Heart left ventricle (tissue), 16 donors: ENCODE measurements at regions not wholly inside any gene's neighbourhood (a gene's known extent, or its start where the extent isn't known, plus 50 kb on each side); places are given as distances from the start of the nearest gene placed in this dataset.

Experiments
- ATAC-seq, 4 donors: fragments of 200-7000 bp; cut with Tn5 transposase; one replicate each; pipeline ENCODE4 v1.9.1; 2020 to 2022; ENCODE audit warnings: moderate library complexity in 4 of 4, mild to moderate bottlenecking in 3 of 4, moderate number of reproducible peaks in 1 of 4
- DNase-seq, 5 donors: peaks; one replicate each; pipeline ENCODE4 v3.0.0-alpha.2; 2020
- H3K27ac ChIP-seq, 12 donors: fragments of 200-600 bp; sonication (generic) in 4 of 12; one replicate each; pipeline versions ENCODE4 v1.5.0 to v1.8.0; 2016 to 2022; ENCODE audit warnings: mild to moderate bottlenecking in 2 of 12
- H3K27me3 ChIP-seq, 9 donors: fragments of 200-600 bp; sonication (generic) in 2 of 9; one replicate each; pipeline versions ENCODE4 v1.5.1 to v1.8.0; 2016 to 2022; ENCODE audit warnings: mild to moderate bottlenecking in 3 of 9
- H3K36me3 ChIP-seq, 9 donors: fragments of 200-600 bp; sonication (generic) in 2 of 9; one replicate each; pipeline versions ENCODE4 v1.5.0 to v1.8.0; 2018 to 2022; ENCODE audit warnings: mild to moderate bottlenecking in 2 of 9
- H3K4me1 ChIP-seq, 12 donors: fragments of 200-600 bp; sonication (generic) in 4 of 12; one replicate each; pipeline versions ENCODE4 v1.5.0 to v1.8.0; 2016 to 2022; ENCODE audit warnings: mild to moderate bottlenecking in 3 of 12
- H3K4me3 ChIP-seq, 12 donors: fragments of 200-600 bp; sonication (generic) in 4 of 12; one replicate each; pipeline versions ENCODE4 v1.5.0 to v1.8.0; 2017 to 2022; ENCODE audit warnings: mild to moderate bottlenecking in 9 of 12, moderate library complexity in 4 of 12
- H3K9me3 ChIP-seq, 12 donors: fragments of 200-600 bp; sonication (generic) in 4 of 12; one replicate each; pipeline versions ENCODE4 v1.5.0 to v1.8.0; 2016 to 2022; ENCODE audit warnings: mild to moderate bottlenecking in 1 of 12
- POLR2A ChIP-seq, 2 donors: fragments of 450-650 bp; IDR thresholded peaks; one replicate each; pipeline ENCODE4 v1.6.1; 2017; ENCODE audit warnings: antibody characterized with exemption in 2 of 2, mild to moderate bottlenecking in 2 of 2, moderate library complexity in 2 of 2
- WGBS, 4 donors: extraction: QIAGEN DNeasy Blood & Tissue Kit in 2 of 4; methylation state at CpG; one replicate each; pipeline versions ENCODE4 v1.1.5 to v1.1.7; 2013 to 2018; 5-methylcytosine and 5-hydroxymethylcytosine counted together
- intact Hi-C, 10 donors: fragments of 100-400 bp; cut with DNase I; formaldehyde crosslinking; loops; one replicate each; pipeline versions ENCODE4 v1.11.1 to v1.14.2; 2022
- TF ChIP-seq, protein P1 (sequence below), 12 donors: fragments of 200-600 bp; sonication (generic) in 4 of 12; IDR thresholded peaks; one replicate each; pipeline versions ENCODE4 v1.5.0 to v1.8.0; 2018 to 2022; ENCODE audit warnings: antibody characterized with exemption in 12 of 12, mild to moderate bottlenecking in 5 of 12
- donor health status: ischemic (EF 13 %, LVEDD 7.1; RV severe dilation, severe dysfunction).
- donor health status: healthy with polysubstance abuse.
- donor health status: DM: no; HTN: yes; CAD: no.
- donor health status: DM: no; HTN: no; CAD: no.
- donor health status: ischemic (EF 25% LVEDD 6.9; RV normal size, moderate dysfunction).
- donor health status: ischemic (EF 25% LVEDD 5.7; RV mildly dilated, moderate dysfunction).
- donor health status: healthy.
- donor health status: DM: yes; HTN: yes; CAD: no.
- donor health status: ischemic (EF 35%, LVEDD 5.7; RV mildly dilated, moderate dysfunction).
- donor health status: nonischemic (EF 11% LVEDD 7.7; RV severe dilation, severe dysfunction).
- donor health status: DM: yes; HTN: yes; CAD: no.
- donor health status: PGD.
- donor health status: ischemic (EF 29% LVEDD 5.4; RV normal size, mild dysfunction).
- donor health status: nonischemic (EF 23%, LVEDD 6.1; RV moderate dilation, normal function).

- H3K27ac ChIP-seq = no peak overlapping the region
- ATAC-seq (peak in 1 of 4 donors; percentile 44), DNase-seq (no peak)
- no peaks in the 10 kb centered on the region for H3K9me3 ChIP-seq
- H3K27me3 ChIP-seq = peaks cover 16 to 97% (median 47%) of the 10 kb centered on the region in 9 donors
- H3K4me1 ChIP-seq = peaks cover 0 to 15% (median 0%) of the 10 kb centered on the region in 12 donors
- TF ChIP-seq, protein P1, sequence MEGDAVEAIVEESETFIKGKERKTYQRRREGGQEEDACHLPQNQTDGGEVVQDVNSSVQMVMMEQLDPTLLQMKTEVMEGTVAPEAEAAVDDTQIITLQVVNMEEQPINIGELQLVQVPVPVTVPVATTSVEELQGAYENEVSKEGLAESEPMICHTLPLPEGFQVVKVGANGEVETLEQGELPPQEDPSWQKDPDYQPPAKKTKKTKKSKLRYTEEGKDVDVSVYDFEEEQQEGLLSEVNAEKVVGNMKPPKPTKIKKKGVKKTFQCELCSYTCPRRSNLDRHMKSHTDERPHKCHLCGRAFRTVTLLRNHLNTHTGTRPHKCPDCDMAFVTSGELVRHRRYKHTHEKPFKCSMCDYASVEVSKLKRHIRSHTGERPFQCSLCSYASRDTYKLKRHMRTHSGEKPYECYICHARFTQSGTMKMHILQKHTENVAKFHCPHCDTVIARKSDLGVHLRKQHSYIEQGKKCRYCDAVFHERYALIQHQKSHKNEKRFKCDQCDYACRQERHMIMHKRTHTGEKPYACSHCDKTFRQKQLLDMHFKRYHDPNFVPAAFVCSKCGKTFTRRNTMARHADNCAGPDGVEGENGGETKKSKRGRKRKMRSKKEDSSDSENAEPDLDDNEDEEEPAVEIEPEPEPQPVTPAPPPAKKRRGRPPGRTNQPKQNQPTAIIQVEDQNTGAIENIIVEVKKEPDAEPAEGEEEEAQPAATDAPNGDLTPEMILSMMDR (IDR thresholded peaks at IDR 0.05) = no peak
- no peak for TF ChIP-seq POLR2A (IDR thresholded peaks at IDR 0.05)
- WGBS, 4 donors = 31 to 39% (median 35%) methylated on average over 30 to 31 of the region's 31 CpGs
- H3K36me3 ChIP-seq = no peaks in the 10 kb centered on the region
- intact Hi-C loops = loop anchor here in 1 of 10 donors (10.0 kb wide), 1 partner anchor 59 kb away; no protein-coding TSS in a partner anchor
- peak overlapping the region in 6 of 12 donors; percentile 11 to 35 (median 28) for H3K4me3 ChIP-seq
Measured at GRCh38 chr1:148353461-148354283, 129.4 kb downstream of the PPIAL4G start.

- 62 to 74% (median 68%) methylated on average over 7 to 8 of the region's 8 CpGs for WGBS, 4 donors
- Histone ChIP-seq H3K27ac (no peak overlapping the region), H3K9me3 (no peaks in the 10 kb centered on the region), H3K4me3 (no peak overlapping the region), H3K36me3 (no peaks in the 10 kb centered on the region), H3K27me3 (peaks cover 15 to 95% (median 40%) of the 10 kb centered on the region in 9 donors), H3K4me1 (peaks cover 0 to 15% (median 0%) of the 10 kb centered on the region in 12 donors)
- DNase-seq (no peak), ATAC-seq (no peak)
- TF ChIP-seq POLR2A (IDR thresholded peaks at IDR 0.05) = no peak
- TF ChIP-seq, protein P1 (IDR thresholded peaks at IDR 0.05) = no peak
- intact Hi-C loops = loop anchor here in 1 of 10 donors (10.0 kb wide), 1 partner anchor 58 kb away; no protein-coding TSS in a partner anchor
Measured at GRCh38 chr1:148352470-148353053, 130.5 kb downstream of the PPIAL4G start.

GRCh38 chr1:148347781-148348180 lies 135.3 kb downstream of the PPIAL4G start:
- H3K27me3 ChIP-seq = peaks cover 0 to 52% (median 12%) of the 10 kb centered on the region in 9 donors

More at GRCh38 chr1:148347781-148348180, 135.3 kb downstream of the PPIAL4G start:
- intact Hi-C loops = no loop called here
- no peaks in the 10 kb centered on the region for H3K4me1 ChIP-seq
- no peaks in the 10 kb centered on the region for H3K9me3 ChIP-seq
- TF ChIP-seq, protein P1 (IDR thresholded peaks at IDR 0.05) = no peak
- no peak for TF ChIP-seq POLR2A (IDR thresholded peaks at IDR 0.05)
- no peaks in the 10 kb centered on the region for H3K36me3 ChIP-seq
- DNase-seq (no peak), ATAC-seq (no peak)
- H3K27ac ChIP-seq = no peak overlapping the region
- no peak overlapping the region for H3K4me3 ChIP-seq
